K562 (cell line): ENCODE measurements at regions not wholly inside any gene's neighbourhood (a gene's known extent, or its start where the extent isn't known, plus 50 kb on each side); places are given as distances from the start of the nearest gene placed in this dataset.

ENCODE experiments used
- ARHGAP35 ChIP-seq: fragments of 450-650 bp; IDR thresholded peaks from 2 replicates; pipeline ENCODE4 v1.6.1; 2018; ENCODE audit not compliant: partially characterized antibody
- ARID2 ChIP-seq: fragments of 450-650 bp; IDR thresholded peaks from 2 replicates; pipeline ENCODE4 v1.6.1; 2017; ENCODE audit warnings: antibody characterized with exemption, mild to moderate bottlenecking
- CTCF ChIP-seq, 3 experiments: IDR thresholded peaks in 2 of 3; conservative IDR thresholded peaks in 1 of 3; 2 replicates each; pipeline ENCODE4 v1.5.1; 2011 to 2012; ENCODE audit warnings: low read length in 3 of 3, mild to moderate bottlenecking in 3 of 3, control low read depth in 2 of 3, improper control_type of control experiment in 1 of 3, inconsistent platforms in 1 of 3, low read depth in 1 of 3, mixed read lengths in 1 of 3, moderate library complexity in 1 of 3; ENCODE audit not compliant: insufficient read depth in 2 of 3
- EGR1 ChIP-seq: fragments of 450-650 bp; conservative IDR thresholded peaks from 2 replicates; pipeline ENCODE4 v1.6.1; 2017; ENCODE audit warnings: mild to moderate bottlenecking
- ESRRA ChIP-seq: fragments of 450-650 bp; IDR thresholded peaks from 2 replicates; pipeline ENCODE4 v1.6.1; 2014; ENCODE audit warnings: low read depth, mild to moderate bottlenecking, moderate library complexity, borderline replicate concordance
- FOSL1 ChIP-seq: fragments of 200-800 bp; sonication (Bioruptor generic); conservative IDR thresholded peaks from 2 replicates; pipeline ENCODE4 v1.6.1; 2016; ENCODE audit warnings: missing genetic modification characterization, missing compliant biosample characterization
- JUN ChIP-seq, 2 experiments: sonication (generic) in 1 of 2; formaldehyde crosslinking in 1 of 2; IDR thresholded peaks; 2 replicates each; pipeline versions ENCODE4 v1.6.1 to v1.8.0; 2012 to 2022; ENCODE audit warnings: borderline replicate concordance in 2 of 2, mild to moderate bottlenecking in 2 of 2, improper control_type of control experiment in 1 of 2, low read depth in 1 of 2, low read length in 1 of 2, missing genetic modification reagents in 1 of 2
- RBM22 ChIP-seq: fragments of 200-400 bp; formaldehyde crosslinking; IDR thresholded peaks from 2 replicates; pipeline ENCODE4 v1.6.1; 2018; ENCODE audit warnings: low read length, low read depth; ENCODE audit not compliant: poor library complexity, severe bottlenecking
- TAF1 ChIP-seq: IDR thresholded peaks from 2 replicates; pipeline ENCODE4 v1.6.1; 2011; ENCODE audit warnings: mild to moderate bottlenecking, low read length, moderate library complexity; ENCODE audit not compliant: insufficient read depth, control insufficient read depth, severe bottlenecking; ENCODE audit errors: extremely low read depth
- TCF7 ChIP-seq: sonication (generic); IDR thresholded peaks from 2 replicates; pipeline ENCODE4 v1.6.1; 2016; ENCODE audit warnings: antibody characterized with exemption, borderline replicate concordance
- TCF7L2 ChIP-seq: fragments of 150-350 bp; IDR thresholded peaks from 2 replicates; pipeline ENCODE4 v1.6.1; 2016; ENCODE audit warnings: low read depth, mild to moderate bottlenecking, low read length, moderate library complexity
- USF2 ChIP-seq: sonication (generic); formaldehyde crosslinking; IDR thresholded peaks from 2 replicates; pipeline ENCODE4 v1.5.0; 2020; ENCODE audit warnings: missing genetic modification reagents
- ZNF431 ChIP-seq: sonication (generic); formaldehyde crosslinking; IDR thresholded peaks from 2 replicates; pipeline ENCODE4 v1.8.0; 2022; ENCODE audit warnings: mild to moderate bottlenecking, missing genetic modification reagents

GRCh38 chr5:8945972-8946371 lies 599.9 kb downstream of the SEMA5A start:
- TF ChIP-seq ESRRA (no peak), ARHGAP35 (no peak), RBM22 (no peak), ZNF431 (CRISPR knock-in tag) (no peak), TCF7L2 (no peak), EGR1 (no peak), ARID2 (no peak), JUN (IDR thresholded peaks at IDR 0.05; ENCODE audit: borderline replicate concordance, low read depth, low read length) (no peak), JUN (CRISPR knock-in tag; IDR thresholded peaks at IDR 0.05; ENCODE audit: borderline replicate concordance) (no peak), TCF7 (no peak), TAF1 (no peak), FOSL1 (tag) (no peak), CTCF (IDR thresholded peaks at IDR 0.05 in 2 of 3, conservative IDR thresholded peaks at IDR 0.05 in 1 of 3; ENCODE audit: insufficient read depth in 2 of 3, low read depth in 1 of 3, low read length in 3 of 3) (no peak), USF2 (no peak)
